Cardiac fibroblast (primary cell): ENCODE measurements at regions not wholly inside any gene's neighbourhood (a gene's known extent, or its start where the extent isn't known, plus 50 kb on each side); places are given as distances from the start of the nearest gene placed in this dataset.

ENCODE experiments used
- DNase-seq, 2 donors: peaks; one replicate each; pipeline versions ENCODE4 v3.0.0 to v3.0.0-alpha.2; 2010; ENCODE audit warnings: low read depth in 2 of 2
- H3K4me3 ChIP-seq, 2 donors: replicated peaks in 1 of 2; 1 replicate in 1 of 2; 2 replicates in 1 of 2; pipeline ENCODE4 v1.5.1; 2011; ENCODE audit warnings: low read depth in 2 of 2, low read length in 2 of 2, mild to moderate bottlenecking in 2 of 2, moderate library complexity in 1 of 2
- CTCF ChIP-seq: IDR thresholded peaks from one replicate; pipeline ENCODE4 v1.5.1; 2011; ENCODE audit warnings: low read depth, mild to moderate bottlenecking, low read length, inconsistent platforms

- DNase-seq, result no peak
- TF ChIP-seq CTCF, result no peak
- H3K4me3 ChIP-seq, result no peak overlapping the region
These were observed 247.5 kb downstream of the MBNL1 start for GRCh38 chr3:152516216-152516615.

GRCh38 chr3:152517502-152517901, 248.8 kb downstream of the MBNL1 start:
- TF ChIP-seq CTCF, result no peak

GRCh38 chr3:152518346-152518745, 249.6 kb downstream of the MBNL1 start:
- TF ChIP-seq CTCF, result no peak
- H3K4me3 ChIP-seq, result no peak overlapping the region
- no peak for DNase-seq

More at GRCh38 chr3:152517502-152517901, 248.8 kb downstream of the MBNL1 start:
- H3K4me3 ChIP-seq, result no peak overlapping the region
- no peak for DNase-seq

GRCh38 chr3:152519376-152519775, 250.6 kb downstream of the MBNL1 start:
- DNase-seq, result no peak
- TF ChIP-seq CTCF, result no peak
- H3K4me3 ChIP-seq, result no peak overlapping the region

- H3K4me3 ChIP-seq, result no peak overlapping the region
- DNase-seq, result no peak
- TF ChIP-seq CTCF, result no peak
These were observed 253.3 kb downstream of the MBNL1 start for GRCh38 chr3:152522036-152522435.

GRCh38 chr3:152524198-152525140, 255.7 kb downstream of the MBNL1 start:
- DNase-seq, result peak; percentile 77 to 79
- H3K4me3 ChIP-seq, result no peak overlapping the region
- TF ChIP-seq CTCF, result peak; percentile 77

- DNase-seq, result no peak
- H3K4me3 ChIP-seq, result no peak overlapping the region
- TF ChIP-seq CTCF, result no peak
These were observed 263.0 kb downstream of the MBNL1 start for GRCh38 chr3:152531717-152532116.
